GM21390 (cell line): ENCODE measurements at regions not wholly inside any gene's neighbourhood (a gene's known extent, or its start where the extent isn't known, plus 50 kb on each side); places are given as distances from the start of the nearest gene placed in this dataset.

Experiments used
- ATAC-seq: cut with Tn5 transposase; IDR thresholded peaks from one replicate; pipeline ENCODE4 v1.9.1; 2021; ENCODE audit not compliant: unreplicated experiment

DNA sequence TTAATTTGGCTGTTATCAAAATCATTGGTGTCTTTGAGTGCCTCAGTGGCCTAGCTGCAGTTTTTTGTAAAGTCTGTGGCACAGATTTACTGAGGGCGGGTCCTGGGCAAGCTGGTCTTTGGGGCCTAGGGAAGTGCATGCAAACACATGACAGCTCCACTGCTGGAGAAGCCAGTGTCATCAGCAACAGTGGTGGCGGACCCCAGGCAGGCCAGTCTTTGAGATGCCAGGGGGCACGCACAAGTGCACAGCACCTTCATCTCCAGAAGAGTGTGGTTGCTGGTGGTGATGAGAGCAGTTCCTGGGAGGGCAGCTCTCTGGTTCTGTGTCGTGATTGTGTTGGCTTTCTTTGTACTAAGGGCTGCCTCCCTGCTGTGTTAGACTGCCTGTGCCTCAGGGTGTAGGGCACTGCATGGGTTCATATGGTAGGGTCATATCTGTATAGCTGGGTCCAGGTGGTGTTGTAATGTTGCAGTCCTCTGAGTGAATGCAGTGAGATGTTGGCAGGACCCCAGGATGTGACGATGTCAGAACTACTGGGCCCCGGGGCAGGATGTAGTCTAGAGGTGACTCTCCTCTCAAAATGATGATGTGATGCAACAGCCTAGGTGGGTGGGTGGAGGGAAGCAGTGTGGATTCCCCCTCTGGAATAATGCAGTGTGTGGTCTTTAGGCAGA, 646.7 kb upstream of the CDH2 start:
- no peak for ATAC-seq

DNA sequence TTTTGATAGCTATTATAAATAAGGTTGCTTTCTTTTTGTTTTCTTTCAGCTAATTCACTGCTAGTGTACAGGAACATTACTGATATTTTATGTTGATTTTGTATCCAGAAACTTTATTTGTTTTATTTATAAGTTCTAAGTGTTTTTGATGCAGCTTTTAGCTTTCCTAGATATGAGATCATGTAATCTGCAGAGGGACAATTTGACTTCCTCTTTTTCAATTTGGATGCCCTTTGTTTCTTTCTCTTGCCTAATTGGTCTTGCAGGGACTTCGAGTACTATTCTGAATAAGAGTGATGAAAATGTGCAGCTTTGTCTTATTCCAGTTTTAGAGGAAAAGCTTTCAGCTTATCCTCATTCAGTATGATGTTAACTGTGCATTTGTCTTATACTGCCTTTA, 643.4 kb upstream of the CDH2 start:
- ATAC-seq = no peak

DNA sequence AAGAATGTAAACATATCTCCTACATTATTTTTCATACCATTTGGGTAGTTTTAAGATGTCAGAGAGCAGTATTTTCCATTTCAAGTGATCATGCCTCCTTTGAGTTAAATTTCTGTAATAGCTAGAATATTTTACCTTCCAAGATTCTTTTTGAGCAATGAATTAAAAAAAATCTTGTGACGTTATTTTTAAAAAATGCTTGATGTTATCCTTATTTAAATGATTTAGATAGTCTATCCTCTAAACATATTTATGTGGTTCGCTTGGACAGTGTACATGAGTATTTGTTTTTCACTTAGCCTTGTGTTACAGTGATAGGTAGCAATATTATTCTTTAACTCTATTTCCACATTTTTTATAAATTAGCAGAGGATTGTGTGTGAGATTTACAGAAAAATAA, 639.2 kb upstream of the CDH2 start:
- ATAC-seq = no peak

GRCh38 chr18:28814365-28814764, 637.4 kb upstream of the CDH2 start:
- no peak for ATAC-seq

DNA sequence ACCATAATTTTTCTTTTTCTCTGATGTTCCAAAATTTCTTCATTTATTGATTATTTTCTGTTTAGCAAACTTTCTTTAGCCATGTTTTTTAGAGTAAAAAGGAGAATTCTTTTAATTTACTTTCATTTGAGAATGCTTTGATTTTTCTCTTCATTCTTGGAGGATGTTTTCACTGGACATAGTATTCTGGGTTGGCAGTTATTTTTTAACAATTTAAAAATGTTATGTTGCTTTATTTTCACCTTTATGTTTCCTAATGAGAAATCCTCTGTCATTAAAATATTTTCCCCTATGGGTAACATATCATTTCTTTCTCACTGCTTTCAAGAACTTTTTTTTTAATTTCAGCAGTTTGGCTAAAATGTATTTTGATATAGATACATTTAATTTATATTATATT, 631.4 kb upstream of the CDH2 start:
- no peak for ATAC-seq

DNA sequence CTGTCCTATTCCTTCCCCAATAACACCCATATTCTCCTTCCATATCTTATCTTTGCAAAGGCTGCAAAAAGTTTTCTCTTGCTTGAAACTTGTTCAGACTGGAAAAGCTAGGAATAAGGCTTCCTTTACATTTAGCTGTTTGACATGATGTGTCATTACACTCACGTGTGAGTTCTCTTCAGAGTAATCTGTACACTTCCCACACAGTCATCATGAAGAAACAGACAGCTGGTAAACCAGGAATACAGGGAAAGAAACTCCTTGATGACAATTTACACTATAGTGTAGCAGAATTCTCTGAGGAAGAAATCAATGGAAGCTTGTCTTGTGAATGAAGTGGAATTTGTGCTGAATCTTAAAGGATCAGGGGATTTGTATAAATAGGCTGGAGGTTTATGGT, 628.6 kb upstream of the CDH2 start:
- no peak for ATAC-seq

GRCh38 chr18:28804512-28805202, 627.7 kb upstream of the CDH2 start:
- ATAC-seq = no peak

- ATAC-seq = no peak
Observed at GRCh38 chr18:28802546-28802945, 625.6 kb upstream of the CDH2 start.

GRCh38 chr18:28801876-28802275, 624.9 kb upstream of the CDH2 start:
- ATAC-seq = no peak

DNA sequence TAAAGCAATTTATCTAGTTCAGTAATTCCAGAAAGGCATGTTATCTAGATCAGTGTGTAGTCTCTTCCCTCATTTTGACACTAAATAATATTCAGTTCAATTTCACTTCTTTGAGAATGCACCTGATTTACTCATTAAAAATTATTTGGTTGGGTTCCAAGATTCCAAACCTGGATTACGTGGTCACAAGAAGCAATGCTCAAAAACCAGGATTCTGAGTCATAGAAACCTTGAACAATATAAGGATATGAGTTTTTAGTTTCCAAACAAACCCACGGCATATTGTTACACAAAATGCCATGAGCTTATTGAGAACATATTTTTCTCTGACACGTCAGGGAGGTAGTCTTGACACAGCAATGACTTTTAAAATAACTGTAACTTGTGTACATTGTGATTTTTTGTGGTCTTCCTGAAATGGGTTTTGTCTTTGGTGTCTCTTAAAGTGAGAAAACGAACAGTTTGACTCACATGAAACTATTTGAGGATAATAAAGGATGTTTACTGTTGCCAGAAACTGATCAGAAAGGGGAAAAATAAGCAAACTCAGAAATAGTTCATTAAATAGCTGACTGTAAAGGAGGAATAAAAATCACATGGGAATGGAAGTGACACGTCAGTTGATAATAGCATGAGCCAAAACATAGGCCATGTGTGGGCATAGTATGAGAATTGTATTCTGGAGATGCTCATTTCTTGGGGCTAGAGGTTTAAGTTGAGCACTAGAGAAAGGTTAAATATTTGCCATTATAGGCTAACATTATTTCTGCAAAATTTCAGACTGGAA, 617.7 kb upstream of the CDH2 start:
- ATAC-seq = no peak

GRCh38 chr18:28793901-28794300, 617.0 kb upstream of the CDH2 start:
- no peak for ATAC-seq

- ATAC-seq = no peak
Observed at GRCh38 chr18:28792404-28793086, 615.6 kb upstream of the CDH2 start.

- ATAC-seq = no peak
Observed at GRCh38 chr18:28791101-28791500, 614.2 kb upstream of the CDH2 start.

- ATAC-seq = no peak
Observed at GRCh38 chr18:28789502-28789901, 612.6 kb upstream of the CDH2 start.

DNA sequence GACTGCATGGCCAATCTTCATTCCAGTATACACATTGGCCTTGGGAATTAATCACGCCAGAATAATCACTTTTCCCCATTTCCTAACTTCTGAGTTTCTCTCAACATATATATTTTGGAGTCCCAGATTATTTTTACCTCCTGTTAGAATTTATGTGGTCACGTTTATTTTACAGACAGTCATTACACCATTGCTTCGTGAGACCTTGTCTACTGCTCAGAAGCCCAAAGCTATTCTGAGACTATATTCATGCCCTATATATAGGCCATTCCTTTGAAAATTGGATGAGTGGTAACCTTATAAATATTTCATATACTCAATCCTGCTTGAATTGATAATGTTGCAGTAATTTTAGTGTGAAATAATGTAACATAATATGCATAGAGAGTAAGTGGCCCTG, 610.0 kb upstream of the CDH2 start:
- ATAC-seq = no peak

- ATAC-seq = no peak
Observed at GRCh38 chr18:28781616-28782362, 604.9 kb upstream of the CDH2 start.

DNA sequence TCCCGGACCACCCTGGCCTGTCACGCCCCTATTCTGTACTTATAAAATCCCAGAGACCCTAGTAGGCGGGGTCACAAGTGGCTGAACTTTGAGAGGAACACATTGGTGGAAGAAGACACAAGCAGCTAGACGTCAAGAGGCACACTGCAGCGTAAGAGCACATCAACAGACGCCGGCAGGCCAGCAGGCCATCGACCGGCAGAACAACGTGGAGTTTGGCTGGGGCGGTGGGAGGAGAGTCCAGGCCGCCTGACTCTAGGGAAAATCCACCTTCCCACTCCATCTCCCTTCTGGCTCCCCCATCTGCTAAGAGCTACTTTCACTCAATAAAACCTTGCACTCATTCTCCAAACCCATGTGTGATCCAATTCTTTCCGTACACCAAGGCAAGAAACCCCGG, 601.8 kb upstream of the CDH2 start:
- ATAC-seq = no peak

- no peak for ATAC-seq
Observed at GRCh38 chr18:28777756-28778155, 600.8 kb upstream of the CDH2 start.

DNA sequence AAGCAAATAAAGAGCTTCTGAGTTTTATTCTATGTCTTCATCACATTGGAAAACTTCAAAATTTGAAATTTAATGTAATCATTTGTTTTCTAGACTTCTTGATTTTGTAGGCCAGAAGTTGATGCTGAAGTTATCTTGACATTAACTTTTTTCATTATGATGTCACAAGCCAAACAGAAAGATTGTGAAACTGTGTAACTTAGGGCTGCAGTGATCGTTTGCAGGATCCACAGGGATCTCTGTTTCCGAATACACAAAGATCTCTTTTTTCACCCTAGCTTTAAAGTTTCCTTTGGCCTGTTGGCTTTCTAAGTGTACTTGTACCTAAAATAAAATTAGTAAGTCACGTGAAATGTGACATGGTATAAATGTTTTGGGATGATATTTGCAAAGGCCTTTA, 594.9 kb upstream of the CDH2 start:
- no peak for ATAC-seq

GRCh38 chr18:28768791-28769768, 592.1 kb upstream of the CDH2 start:
- no peak for ATAC-seq
